Psoas muscle (tissue), 7 donors: ENCODE measurements at regions not wholly inside any gene's neighbourhood (a gene's known extent, or its start where the extent isn't known, plus 50 kb on each side); places are given as distances from the start of the nearest gene placed in this dataset.

Source experiments
- ATAC-seq, 4 donors: fragments of 200-7000 bp; cut with Tn5 transposase; one replicate each; pipeline ENCODE4 v1.9.1; 2020; ENCODE audit warnings: moderate library complexity in 3 of 4, mild to moderate bottlenecking in 2 of 4
- DNase-seq, 2 donors: peaks; one replicate each; pipeline ENCODE4 v3.0.0-alpha.2; 2020
- H3K27ac ChIP-seq: fragments of 200-600 bp; one replicate; pipeline ENCODE4 v1.8.0; 2022
- H3K27me3 ChIP-seq, 3 donors: fragments of 200-600 bp in 1 of 3; one replicate each; pipeline versions ENCODE4 v1.6.1 to v1.8.0; 2013 to 2022; ENCODE audit warnings: low read length in 2 of 3, mild to moderate bottlenecking in 2 of 3, moderate library complexity in 1 of 3; ENCODE audit not compliant: insufficient read depth in 3 of 3
- H3K36me3 ChIP-seq, 2 donors: fragments of 200-600 bp in 1 of 2; one replicate each; pipeline versions ENCODE4 v1.6.1 to v1.8.0; 2013 to 2022; ENCODE audit warnings: low read depth in 1 of 2, mild to moderate bottlenecking in 1 of 2, moderate library complexity in 1 of 2; ENCODE audit not compliant: insufficient read depth in 1 of 2
- H3K4me1 ChIP-seq: fragments of 200-600 bp; one replicate; pipeline ENCODE4 v1.8.0; 2022
- H3K4me3 ChIP-seq: fragments of 200-600 bp; one replicate; pipeline ENCODE4 v1.8.0; 2022; ENCODE audit warnings: mild to moderate bottlenecking
- H3K9me3 ChIP-seq: fragments of 200-600 bp; one replicate; pipeline ENCODE4 v1.8.0; 2022
- WGBS, 3 donors: extraction: QIAGEN DNeasy Blood & Tissue Kit; methylation state at CpG; one replicate each; pipeline versions ENCODE4 v1.1.6 to v1.1.7; 2013; 5-methylcytosine and 5-hydroxymethylcytosine counted together
- intact Hi-C, 2 donors: fragments of 100-400 bp; cut with DNase I; formaldehyde crosslinking; loops; one replicate each; pipeline versions ENCODE4 v1.11.0 to v1.14.2; 2022
- TF ChIP-seq, protein P1 (sequence below): fragments of 200-600 bp; IDR thresholded peaks from one replicate; pipeline ENCODE4 v1.8.0; 2022; ENCODE audit warnings: antibody characterized with exemption
- donor health status: healthy with polysubstance abuse.
- donor health status: DM: no; HTN: no; CAD: no; lungs with moderate emphysema.
- donor health status: Bipolar disorder and iron deficiency.
- donor health status: healthy.
- donor health status: DM: yes; HTN: yes; CAD: no.
- donor health status: DM: no; HTN: no; CAD: no.
- donor health status: DM: yes; HTN: yes; CAD: no.

DNA sequence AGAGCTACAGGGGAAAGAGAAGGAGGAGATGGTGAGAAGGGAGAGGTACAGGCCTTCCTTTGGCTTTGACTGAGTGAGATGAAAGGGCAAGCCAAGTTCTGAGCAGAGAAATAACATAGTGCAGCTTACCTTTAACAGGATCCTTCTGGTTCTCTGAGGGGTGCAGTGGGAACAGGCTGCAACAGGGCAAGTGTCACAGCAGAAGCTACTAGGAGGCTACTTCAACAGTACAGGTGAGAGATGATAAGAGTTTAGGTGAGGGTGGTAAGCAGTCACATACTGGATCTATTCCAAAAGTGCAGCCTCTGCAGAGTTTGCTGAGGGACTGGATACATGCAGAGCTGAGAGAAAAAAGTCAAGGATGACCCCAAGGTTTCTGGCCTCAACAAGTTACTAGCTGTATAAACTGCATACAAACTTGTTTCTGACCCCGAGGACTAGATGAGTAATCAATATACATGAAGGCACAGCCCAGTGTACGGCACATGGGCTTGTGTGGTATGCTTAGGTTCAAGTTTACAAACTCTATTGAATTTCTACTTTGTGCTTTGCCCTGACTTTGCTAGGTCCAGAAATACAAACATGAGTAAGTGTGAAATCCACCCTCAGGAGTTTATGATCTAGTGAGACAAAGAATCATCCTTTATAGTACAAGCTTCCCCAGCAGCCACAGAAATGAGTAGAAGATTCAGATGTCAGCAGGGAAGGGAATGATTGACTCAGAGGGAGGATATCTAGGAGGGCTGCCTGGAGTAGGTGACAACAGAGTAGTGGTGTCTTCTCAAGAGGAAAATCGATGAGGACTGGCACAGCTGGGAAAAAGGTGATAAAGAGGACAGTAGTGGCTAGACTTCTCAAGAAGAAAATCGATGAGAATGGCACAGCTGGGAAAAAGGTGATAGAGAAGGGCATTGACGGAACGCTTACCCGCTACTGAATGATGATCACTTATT lies 78.2 kb upstream of the TJP1 start:
- Histone ChIP-seq H3K27me3 (no peaks in the 10 kb centered on the region), H3K27ac (no peak overlapping the region), H3K4me3 (no peak overlapping the region), H3K4me1 (no peaks in the 10 kb centered on the region), H3K36me3 (no peaks in the 10 kb centered on the region), H3K9me3 (no peaks in the 10 kb centered on the region)
- ATAC-seq, result no peak
- WGBS, 3 donors, result 87 to 89% (median 87%) methylated on average over 7 of the region's 7 CpGs
- TF ChIP-seq, protein P1, sequence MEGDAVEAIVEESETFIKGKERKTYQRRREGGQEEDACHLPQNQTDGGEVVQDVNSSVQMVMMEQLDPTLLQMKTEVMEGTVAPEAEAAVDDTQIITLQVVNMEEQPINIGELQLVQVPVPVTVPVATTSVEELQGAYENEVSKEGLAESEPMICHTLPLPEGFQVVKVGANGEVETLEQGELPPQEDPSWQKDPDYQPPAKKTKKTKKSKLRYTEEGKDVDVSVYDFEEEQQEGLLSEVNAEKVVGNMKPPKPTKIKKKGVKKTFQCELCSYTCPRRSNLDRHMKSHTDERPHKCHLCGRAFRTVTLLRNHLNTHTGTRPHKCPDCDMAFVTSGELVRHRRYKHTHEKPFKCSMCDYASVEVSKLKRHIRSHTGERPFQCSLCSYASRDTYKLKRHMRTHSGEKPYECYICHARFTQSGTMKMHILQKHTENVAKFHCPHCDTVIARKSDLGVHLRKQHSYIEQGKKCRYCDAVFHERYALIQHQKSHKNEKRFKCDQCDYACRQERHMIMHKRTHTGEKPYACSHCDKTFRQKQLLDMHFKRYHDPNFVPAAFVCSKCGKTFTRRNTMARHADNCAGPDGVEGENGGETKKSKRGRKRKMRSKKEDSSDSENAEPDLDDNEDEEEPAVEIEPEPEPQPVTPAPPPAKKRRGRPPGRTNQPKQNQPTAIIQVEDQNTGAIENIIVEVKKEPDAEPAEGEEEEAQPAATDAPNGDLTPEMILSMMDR, result no peak
- intact Hi-C loops, result no loop called here
- no peak for DNase-seq

DNA sequence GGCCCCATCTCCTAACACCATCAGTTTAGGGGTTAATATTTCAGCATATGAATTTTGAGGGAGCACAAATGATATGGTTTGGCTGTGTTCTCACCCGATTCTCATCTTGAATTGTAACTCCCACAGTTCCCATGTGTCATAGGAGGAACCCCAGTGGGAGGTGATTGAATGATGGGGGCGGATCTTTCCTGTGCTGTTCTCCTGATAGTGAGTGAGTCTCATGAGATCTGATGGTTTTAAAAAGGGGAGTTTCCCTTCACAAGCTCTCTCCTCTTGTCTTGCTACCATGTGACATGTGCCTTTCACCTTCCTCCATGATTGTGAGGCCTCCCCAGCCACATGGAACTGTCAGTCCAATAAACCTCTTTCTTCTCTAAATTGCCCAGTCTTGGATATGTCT lies 73.8 kb upstream of the TJP1 start:
- intact Hi-C loops, result no loop called here
- Histone ChIP-seq H3K4me1 (no peaks in the 10 kb centered on the region), H3K27me3 (no peaks in the 10 kb centered on the region), H3K27ac (no peak overlapping the region), H3K36me3 (no peaks in the 10 kb centered on the region), H3K9me3 (no peaks in the 10 kb centered on the region), H3K4me3 (no peak overlapping the region)
- ATAC-seq (no peak), DNase-seq (no peak)
- WGBS, 3 donors, result 72 to 79% (median 76%) methylated on average over 2 of the region's 2 CpGs
- TF ChIP-seq, protein P1, result no peak

DNA sequence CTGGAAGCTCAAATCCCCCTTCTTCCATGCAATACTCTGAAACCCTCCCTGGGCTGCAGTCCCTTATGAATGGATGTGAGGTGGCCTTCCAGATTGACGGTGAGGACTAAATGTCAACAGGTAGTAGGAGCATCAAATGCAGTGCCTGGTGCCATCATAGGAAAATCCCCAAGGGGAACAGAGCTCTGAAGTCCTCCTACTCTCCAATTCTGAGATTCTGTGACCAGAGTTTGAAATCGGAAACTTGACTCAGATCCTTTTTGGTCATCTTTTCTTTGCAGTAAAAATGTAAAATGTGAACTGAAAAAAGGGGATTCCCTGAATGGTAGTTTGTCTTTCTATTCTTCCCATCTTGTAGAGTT lies 68.8 kb upstream of the TJP1 start:
- H3K27me3 ChIP-seq, result no peaks in the 10 kb centered on the region
- H3K27ac ChIP-seq, result no peak overlapping the region
- ATAC-seq (no peak), DNase-seq (no peak)
- no peaks in the 10 kb centered on the region for H3K36me3 ChIP-seq
- no peak overlapping the region for H3K4me3 ChIP-seq
- 79 to 81% (median 80%) methylated on average over 2 of the region's 2 CpGs for WGBS, 3 donors
- peaks cover 8% of the 10 kb centered on the region for H3K4me1 ChIP-seq
- no peaks in the 10 kb centered on the region for H3K9me3 ChIP-seq
- intact Hi-C loops, result no loop called here
- TF ChIP-seq, protein P1, result no peak

DNA sequence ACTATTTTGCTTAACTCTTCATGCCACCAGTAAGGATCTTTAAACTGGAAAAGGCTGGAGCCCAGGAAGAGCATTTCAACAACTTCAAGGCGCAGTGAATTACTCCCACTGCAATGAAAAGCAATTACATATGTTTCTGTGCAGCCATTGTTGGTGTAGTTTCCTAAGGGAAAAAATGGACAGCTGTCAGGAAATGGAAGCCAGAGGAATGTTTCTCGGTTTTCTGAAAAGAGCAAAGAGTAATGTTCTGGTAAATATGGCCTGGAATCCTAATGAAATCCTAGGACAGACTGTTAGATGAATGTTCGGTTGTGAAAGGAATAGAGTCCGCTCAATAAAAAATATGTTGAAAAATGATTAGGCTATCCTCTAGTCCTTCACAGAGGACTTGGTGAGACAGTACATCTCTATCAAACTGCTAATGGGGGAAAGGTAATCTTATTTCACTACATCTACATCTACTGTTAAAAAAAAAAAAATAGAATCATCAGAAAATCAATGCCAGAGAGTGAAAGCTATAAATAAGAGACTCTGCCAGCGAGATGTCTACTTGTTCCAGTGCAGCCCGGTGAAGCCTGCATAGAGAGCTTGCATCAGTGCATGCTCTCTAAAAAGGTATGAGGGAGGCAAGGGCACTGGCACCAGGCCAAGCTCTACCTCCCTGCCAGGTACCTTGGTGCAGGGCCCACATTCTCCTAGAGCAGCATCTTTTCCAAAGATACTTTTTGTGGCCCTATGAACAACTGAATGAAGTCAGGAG lies 68.2 kb upstream of the TJP1 start:
- Histone ChIP-seq H3K4me1 (peaks cover 8% of the 10 kb centered on the region), H3K36me3 (no peaks in the 10 kb centered on the region), H3K4me3 (no peak overlapping the region), H3K9me3 (no peaks in the 10 kb centered on the region), H3K27me3 (no peaks in the 10 kb centered on the region), H3K27ac (no peak overlapping the region)
- intact Hi-C loops, result no loop called here
- WGBS, 3 donors, result 47 to 50% (median 48%) methylated on average over 6 of the region's 6 CpGs
- TF ChIP-seq, protein P1, result no peak
- no peak for ATAC-seq
- DNase-seq, result no peak
